A673 (cell line): ENCODE measurements at regions not wholly inside any gene's neighbourhood (a gene's known extent, or its start where the extent isn't known, plus 50 kb on each side); places are given as distances from the start of the nearest gene placed in this dataset.

Experiments
- CTCF ChIP-seq: fragments of 300-800, 200-600 bp; sonication (generic); conservative IDR thresholded peaks from 2 replicates; pipeline ENCODE4 v1.5.1; 2017; ENCODE audit warnings: low read depth, mild to moderate bottlenecking, antibody characterized with exemption, low read length, moderate library complexity, mixed read lengths
- EZH2 ChIP-seq: fragments of 200-600 bp; sonication (generic); IDR thresholded peaks from 2 replicates; pipeline ENCODE4 v1.6.1; 2017; ENCODE audit warnings: borderline replicate concordance, low read depth, mild to moderate bottlenecking, mixed read lengths, antibody characterized with exemption, low read length; ENCODE audit not compliant: poor library complexity, severe bottlenecking

- no peak for TF ChIP-seq CTCF
- TF ChIP-seq EZH2, result no peak
Measured at GRCh38 chr13:96899946-96900345, 94.3 kb downstream of the OXGR1 start.
